ENCODE measurements at regions not wholly inside any gene's neighbourhood (a gene's known extent, or its start where the extent isn't known, plus 50 kb on each side); places are given as distances from the start of the nearest gene placed in this dataset.

DNA sequence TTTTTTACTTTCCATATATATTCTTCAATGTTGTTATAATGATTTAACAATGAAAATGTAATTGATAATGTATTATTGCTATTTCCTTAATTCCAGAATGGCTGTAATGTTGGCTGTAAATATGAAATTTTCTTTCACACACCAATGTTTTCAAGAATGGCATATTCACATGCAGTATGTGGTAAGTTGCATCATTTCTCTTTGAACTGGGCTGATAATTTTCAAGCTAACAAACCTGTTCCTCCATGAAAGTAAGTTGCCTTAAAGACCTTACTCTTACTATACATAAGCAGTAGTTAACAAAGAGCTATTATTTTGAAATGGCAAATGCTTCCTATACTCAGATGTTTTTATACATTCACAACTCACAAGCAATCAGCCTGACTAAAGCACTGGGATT, 154.5 kb downstream of the TMEM168 start:
- TF ChIP-seq POLR2AphosphoS5 (IDR thresholded peaks at IDR 0.05) (no peak), POLR2A (IDR thresholded peaks at IDR 0.05) (no peak), EP300 (IDR thresholded peaks at IDR 0.05) (no peak)
- TF ChIP-seq, protein P1, sequence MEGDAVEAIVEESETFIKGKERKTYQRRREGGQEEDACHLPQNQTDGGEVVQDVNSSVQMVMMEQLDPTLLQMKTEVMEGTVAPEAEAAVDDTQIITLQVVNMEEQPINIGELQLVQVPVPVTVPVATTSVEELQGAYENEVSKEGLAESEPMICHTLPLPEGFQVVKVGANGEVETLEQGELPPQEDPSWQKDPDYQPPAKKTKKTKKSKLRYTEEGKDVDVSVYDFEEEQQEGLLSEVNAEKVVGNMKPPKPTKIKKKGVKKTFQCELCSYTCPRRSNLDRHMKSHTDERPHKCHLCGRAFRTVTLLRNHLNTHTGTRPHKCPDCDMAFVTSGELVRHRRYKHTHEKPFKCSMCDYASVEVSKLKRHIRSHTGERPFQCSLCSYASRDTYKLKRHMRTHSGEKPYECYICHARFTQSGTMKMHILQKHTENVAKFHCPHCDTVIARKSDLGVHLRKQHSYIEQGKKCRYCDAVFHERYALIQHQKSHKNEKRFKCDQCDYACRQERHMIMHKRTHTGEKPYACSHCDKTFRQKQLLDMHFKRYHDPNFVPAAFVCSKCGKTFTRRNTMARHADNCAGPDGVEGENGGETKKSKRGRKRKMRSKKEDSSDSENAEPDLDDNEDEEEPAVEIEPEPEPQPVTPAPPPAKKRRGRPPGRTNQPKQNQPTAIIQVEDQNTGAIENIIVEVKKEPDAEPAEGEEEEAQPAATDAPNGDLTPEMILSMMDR (IDR thresholded peaks at IDR 0.05): no peak
